ENCODE measurements at regions not wholly inside any gene's neighbourhood (a gene's known extent, or its start where the extent isn't known, plus 50 kb on each side); places are given as distances from the start of the nearest gene placed in this dataset.

DNA sequence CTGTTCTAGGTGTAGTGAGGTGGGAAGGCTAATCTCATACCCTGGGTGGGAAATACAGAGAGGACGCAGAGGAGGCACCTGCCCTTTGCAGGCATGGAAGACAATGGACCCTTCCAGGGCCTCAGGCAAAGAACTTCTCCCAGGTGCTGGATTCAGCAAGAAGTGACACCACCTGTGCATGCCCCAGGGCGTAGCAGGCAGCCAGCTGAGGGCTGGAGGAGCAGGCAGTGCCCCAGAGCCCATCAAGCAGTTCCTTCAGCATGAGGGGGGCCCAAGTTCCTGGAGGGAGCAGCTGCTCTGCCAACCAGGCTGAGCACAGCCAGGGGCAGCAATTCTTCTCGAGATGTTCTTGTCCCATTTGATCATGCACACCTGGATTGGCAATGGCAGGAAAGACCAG, 170.3 kb upstream of the PDE10A start:
- TF ChIP-seq, protein P1, sequence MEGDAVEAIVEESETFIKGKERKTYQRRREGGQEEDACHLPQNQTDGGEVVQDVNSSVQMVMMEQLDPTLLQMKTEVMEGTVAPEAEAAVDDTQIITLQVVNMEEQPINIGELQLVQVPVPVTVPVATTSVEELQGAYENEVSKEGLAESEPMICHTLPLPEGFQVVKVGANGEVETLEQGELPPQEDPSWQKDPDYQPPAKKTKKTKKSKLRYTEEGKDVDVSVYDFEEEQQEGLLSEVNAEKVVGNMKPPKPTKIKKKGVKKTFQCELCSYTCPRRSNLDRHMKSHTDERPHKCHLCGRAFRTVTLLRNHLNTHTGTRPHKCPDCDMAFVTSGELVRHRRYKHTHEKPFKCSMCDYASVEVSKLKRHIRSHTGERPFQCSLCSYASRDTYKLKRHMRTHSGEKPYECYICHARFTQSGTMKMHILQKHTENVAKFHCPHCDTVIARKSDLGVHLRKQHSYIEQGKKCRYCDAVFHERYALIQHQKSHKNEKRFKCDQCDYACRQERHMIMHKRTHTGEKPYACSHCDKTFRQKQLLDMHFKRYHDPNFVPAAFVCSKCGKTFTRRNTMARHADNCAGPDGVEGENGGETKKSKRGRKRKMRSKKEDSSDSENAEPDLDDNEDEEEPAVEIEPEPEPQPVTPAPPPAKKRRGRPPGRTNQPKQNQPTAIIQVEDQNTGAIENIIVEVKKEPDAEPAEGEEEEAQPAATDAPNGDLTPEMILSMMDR (conservative IDR thresholded peaks at IDR 0.05) = no peak
- TF ChIP-seq ZFX (IDR thresholded peaks at IDR 0.05) = no peak
